NCI-H128 (cell line): ENCODE measurements at regions not wholly inside any gene's neighbourhood (a gene's known extent, or its start where the extent isn't known, plus 50 kb on each side); places are given as distances from the start of the nearest gene placed in this dataset.
"Not testable (repeated sequence)": the region's sequence is repeated elsewhere in the genome, so short reads cannot be mapped to it uniquely, and the experiment has no call there.

Source experiments
- DNase-seq: peaks from one replicate; lab custom pipeline; 2025; ENCODE audit not compliant: unreplicated experiment; lab: John Stamatoyannopoulos, UW

GRCh38 chr9:26789959-26790358 is 102.6 kb downstream of the CAAP1 start:
- DNase-seq = no peak

DNA sequence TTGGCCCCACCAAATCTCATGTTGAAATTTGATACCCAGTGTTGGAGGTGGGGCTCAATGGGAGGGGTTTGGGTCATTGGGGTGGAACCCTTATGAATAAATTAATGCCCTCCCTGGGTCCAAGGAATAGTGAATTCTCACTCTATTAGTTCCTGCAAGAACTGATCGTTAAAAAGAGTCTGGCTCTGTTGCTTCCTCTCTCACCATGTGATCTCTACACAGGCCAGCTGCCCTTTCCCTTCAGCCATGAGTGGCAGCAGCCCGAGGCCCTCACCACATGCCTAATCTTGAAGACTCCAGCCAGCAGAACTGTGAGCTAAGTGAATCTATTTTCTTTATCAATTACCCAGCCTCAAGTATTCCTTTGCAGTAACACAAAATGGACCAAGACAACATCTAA is 106.0 kb downstream of the CAAP1 start:
- no peak for DNase-seq

GRCh38 chr9:26782899-26783298 is 109.7 kb downstream of the CAAP1 start:
- no peak for DNase-seq

- DNase-seq = no peak
Observed at GRCh38 chr9:26781906-26782305, 110.7 kb downstream of the CAAP1 start.

GRCh38 chr9:26780307-26780706 is 112.3 kb downstream of the CAAP1 start:
- DNase-seq = not testable (repeated sequence)

- DNase-seq = no peak
Observed at GRCh38 chr9:26779062-26779461, 113.5 kb downstream of the CAAP1 start.

GRCh38 chr9:26775391-26775790 is 117.2 kb downstream of the CAAP1 start:
- no peak for DNase-seq

DNA sequence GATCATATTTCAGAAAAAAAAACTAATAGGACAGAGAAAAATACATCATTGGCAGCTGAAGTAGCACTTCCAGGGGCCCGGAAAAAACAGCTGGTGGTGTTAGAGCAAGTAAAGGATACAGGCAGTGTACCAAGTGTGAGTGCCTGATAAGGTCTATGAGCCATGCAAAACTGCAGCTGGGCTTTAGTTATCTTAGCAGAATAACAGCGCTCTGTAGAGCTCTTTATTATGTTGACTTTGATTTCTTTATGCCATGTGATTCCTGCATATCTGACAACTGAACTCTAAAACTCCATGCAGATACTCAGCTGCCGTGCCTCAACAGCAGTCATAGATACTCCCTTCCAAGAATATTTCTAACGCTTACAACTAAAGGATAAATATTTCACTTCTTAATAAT is 119.5 kb downstream of the CAAP1 start:
- no peak for DNase-seq

DNA sequence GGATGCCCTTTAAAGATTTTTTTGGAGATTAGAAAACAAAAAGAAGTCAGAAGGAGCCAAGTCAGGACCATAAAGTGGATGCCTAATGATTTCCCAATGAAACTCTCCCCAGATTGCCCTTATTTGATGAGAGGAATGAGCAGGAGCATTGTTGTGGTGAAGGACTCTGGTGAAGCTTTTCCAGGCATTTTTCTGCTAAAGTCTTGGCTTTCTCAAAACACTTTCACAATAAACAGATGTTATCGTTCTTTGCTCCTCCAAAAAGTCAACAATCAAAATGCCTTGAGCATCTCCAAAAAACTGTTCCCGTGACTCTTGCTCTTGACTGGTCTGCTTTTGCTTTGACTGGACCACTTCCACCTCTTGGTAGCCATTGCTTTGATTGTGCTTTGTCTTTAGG is 121.8 kb downstream of the CAAP1 start:
- no peak for DNase-seq

DNA sequence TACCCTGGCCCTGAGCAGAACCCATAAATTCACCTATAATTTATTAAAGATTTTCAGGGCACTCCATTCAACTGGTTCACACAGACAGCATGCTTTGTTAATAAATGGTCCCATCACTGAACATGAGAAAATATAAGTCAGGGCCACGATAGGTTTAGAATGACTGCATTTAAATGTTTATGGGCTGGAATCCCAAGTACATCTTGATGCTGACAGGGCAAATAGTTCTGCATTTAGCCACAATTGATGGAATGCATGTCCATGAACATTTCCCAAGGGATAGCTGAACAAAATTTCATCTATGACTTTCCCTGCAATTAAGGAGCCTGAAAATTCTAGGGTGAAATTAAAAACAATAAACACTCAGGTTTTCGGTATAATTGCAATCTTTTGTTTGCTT is 124.5 kb downstream of the CAAP1 start:
- DNase-seq = no peak

DNA sequence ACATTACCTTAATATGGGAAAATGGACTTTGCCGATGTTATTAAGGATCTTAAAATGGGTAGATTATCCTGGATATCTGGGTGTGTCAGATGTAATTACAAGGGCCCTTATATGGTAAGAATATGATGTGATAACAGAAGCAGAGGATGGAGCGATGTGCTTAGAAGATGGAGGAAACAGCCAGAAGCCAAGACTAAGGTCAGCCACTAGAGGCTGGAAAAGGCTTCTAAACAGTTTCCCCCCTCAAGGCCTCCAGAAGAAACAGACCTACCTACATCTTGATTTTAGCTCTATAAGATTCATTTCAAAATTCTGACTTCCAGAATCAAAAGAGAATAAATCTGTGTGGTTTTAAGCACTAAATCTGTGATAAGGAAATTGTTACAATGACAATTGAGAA is 131.9 kb downstream of the CAAP1 start:
- no peak for DNase-seq

GRCh38 chr9:26758655-26759054 is 133.9 kb downstream of the CAAP1 start:
- DNase-seq = no peak

DNA sequence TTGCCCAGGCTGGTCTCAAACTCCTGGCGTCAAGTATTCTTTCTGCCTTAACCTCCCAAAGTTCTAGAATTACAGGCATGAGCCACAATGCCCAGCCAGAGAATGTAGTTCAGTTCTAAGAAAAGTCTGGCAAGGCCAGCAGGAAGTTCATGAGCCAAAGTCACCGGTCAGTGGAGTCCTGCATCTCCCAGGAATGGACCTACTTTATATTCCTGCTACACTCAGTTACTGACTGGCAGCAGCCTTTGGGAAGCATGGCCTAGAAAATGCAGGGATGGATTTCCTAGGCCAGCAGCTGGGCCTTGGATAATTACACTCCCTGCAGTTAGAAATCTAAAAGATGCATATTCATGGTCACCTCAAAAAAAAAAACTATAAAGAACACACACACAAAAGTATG is 135.7 kb downstream of the CAAP1 start:
- DNase-seq = no peak

- no peak for DNase-seq
Observed at GRCh38 chr9:26755476-26755875, 137.1 kb downstream of the CAAP1 start.

DNA sequence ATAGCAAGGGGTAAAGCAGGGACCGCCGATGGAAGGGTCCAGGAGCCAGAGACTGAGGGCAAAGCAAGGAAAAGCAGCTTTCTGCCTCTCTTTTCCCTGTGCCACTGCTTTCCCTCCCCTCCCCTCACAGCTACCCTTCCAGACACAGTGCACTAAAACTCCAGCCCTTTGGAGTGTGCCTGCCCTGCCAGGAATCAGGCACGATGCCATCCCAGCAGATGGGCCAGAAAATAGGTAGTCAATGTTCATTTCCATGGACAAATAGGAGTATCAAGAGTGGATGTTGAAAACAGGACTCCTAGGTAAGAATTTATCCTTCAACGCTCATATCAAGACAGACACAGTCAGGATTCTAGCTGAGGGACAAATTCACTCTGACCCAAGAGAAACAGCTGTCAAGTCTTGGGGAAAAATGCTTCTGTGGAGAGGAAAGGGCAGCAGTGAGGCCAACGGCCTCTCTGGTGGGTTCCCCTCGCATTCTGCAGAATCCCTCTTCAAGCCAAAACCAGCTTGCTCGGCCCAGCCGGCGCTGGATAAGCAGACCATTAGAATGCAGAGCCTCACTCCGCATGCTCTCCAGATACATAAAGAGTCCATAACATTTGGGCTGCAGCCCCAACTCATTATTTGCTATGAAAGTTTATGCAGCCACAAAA is 138.0 kb downstream of the CAAP1 start:
- no peak for DNase-seq

DNA sequence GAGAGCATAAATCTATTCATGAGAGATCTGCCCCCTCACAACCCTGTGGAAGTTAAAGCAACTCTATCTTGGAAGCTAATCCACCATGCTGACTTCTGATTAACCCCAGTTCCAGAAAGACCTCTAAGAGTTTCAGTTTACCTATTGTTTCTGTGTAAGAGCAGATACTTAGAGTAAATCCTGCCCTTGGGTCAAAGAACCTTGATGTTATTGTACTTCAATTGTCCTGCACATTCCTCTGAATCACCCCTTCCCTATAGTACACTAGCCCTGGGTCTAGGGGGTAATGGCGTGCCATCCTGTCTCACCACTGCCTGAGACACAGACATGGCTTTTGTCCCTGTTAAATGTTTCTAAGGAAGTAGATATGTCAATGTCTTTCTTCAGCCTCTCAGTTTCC is 138.6 kb downstream of the CAAP1 start:
- no peak for DNase-seq

GRCh38 chr9:26750162-26750561 is 142.4 kb downstream of the CAAP1 start:
- no peak for DNase-seq

DNA sequence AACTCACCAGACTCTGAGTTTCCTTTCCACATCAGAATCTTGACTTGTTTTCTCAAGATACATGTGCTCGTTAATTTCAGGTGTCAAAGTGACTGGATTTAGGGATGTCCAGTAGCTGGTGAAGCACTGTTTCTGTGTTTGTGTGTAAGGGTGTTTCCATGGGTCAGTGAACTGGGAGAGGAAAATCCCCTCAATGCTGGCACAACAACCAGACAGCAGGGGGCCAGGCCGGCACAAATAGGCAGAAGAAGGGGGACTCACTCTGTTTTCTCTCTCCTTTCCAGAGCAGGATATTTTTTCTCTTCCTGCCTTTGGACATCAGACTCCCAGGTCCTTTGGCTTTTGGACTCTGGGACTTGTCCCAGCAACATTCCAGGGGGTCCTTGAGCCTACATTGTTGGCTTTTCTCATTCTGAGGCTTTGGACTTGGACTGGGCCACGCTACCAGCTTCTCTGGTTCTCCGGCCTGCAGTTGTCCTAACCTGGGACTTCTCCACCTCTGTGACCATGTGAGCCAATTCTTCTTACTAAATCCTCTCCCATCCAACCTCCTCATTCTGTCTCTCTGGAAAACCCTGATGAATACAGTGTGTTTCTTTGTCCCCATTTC is 144.0 kb downstream of the CAAP1 start:
- no peak for DNase-seq

GRCh38 chr9:26747611-26748010 is 145.0 kb downstream of the CAAP1 start:
- DNase-seq = no peak

DNA sequence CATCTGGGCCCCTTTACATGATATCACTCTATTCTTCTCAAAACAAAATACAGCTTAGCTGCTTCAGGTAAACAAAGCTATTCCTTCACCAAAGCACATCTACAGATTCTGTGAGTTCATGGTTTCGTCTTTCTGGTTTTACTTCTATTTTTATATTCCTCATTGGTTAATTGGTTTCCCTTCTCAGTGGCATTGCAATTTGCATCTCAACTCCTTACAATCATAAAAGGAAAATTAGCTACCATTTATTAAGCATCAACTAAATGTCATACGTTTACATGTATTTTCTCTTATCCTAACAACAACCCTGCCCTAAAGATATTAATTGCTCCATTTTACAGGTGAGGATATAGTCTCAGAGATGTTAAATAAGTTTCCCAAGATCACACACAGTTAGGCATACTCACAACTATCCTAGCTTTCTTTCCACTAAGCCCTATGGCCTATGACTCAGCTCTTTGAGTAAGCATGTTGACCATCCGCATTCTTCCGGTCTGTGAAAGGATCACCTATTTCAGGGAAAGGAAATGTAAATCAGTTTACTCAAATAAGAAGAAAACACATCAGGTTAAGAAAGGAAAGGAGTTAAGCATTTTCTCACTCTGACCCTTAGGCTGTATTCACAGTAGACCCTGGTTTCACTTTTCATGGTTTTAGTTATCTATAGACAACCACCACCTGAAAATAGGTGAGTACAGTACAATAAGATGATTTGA is 146.1 kb downstream of the CAAP1 start:
- no peak for DNase-seq

DNA sequence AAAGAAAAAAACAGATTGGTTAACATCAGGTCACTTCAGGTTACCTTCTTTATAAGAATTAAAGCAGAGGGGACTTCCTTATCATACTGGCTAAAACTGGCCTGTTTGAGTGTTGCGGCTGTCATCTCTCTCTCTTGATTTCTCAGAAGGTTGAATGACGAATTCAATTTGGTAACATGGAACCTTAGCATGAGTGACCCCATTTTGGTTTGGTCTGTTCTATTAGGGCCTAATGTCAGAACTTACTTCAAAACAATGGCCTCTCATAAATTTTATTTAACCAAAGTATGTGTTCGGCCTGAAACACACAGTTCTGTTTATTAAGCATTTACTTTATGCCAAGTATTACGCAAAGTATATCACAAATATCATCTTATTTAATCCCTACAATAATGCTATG is 147.5 kb downstream of the CAAP1 start:
- DNase-seq = no peak

DNA sequence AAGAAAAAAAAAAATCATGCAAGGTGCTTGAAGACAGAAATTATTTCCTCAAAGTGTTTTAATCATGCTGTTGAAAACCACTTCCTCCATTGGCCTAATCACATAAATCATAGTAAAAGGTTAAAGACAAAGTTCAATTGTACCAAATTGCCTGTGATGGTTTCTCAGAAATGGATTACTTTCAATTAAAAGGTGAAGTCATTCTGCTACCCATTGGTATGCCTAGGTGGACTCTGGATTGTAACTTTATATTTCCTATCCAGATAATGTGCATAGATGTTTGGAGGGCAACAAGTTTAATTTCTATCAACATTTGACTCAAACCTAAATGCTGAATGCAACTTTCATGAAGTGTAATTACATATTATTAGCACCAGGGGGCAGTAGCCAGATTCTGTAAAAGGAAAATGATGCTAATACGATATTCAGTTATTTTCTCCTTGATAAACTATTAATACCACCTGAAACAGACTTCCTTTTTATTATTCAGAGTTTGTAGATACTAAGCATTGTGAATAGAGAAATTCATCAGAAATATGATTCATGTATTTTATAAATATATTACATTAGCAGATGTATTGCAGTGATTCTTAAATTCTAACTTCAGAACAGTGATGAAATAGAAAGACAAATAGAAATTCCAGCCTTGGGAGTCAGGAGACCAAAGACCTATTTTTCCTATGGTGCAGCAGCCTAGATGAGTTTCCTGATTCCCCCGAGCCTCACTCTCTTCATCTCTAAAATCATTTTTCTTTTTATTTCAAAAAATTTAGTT is 148.2 kb downstream of the CAAP1 start:
- no peak for DNase-seq
